ENCODE measurements at regions not wholly inside any gene's neighbourhood (a gene's known extent, or its start where the extent isn't known, plus 50 kb on each side); places are given as distances from the start of the nearest gene placed in this dataset.
A peak's percentile ranks its signal among the peaks of the same experiment; 100 is the strongest.
"Not testable (repeated sequence)": the region's sequence is repeated elsewhere in the genome, so short reads cannot be mapped to it uniquely, and the experiment has no call there.

DNA sequence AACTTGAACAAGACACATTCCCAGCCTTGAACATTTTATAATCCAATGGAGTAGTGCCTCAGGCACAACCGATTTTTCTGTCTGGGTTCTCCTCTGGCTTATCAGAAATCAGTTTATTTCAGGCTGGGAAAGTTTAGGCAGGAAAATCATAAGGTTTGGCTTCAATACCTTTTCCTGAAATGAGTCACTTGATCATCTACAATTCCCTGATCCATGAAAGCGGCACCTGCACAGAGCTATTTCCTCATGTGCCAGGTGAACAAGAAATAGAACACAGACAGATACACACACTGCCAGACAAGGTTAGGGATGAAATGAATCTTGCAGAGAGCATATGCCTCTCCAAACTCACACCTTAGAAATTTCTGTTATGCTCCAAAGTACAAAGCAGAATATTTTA lies 106.7 kb upstream of the OR9G4 start:
- no peak for DNase-seq

DNA sequence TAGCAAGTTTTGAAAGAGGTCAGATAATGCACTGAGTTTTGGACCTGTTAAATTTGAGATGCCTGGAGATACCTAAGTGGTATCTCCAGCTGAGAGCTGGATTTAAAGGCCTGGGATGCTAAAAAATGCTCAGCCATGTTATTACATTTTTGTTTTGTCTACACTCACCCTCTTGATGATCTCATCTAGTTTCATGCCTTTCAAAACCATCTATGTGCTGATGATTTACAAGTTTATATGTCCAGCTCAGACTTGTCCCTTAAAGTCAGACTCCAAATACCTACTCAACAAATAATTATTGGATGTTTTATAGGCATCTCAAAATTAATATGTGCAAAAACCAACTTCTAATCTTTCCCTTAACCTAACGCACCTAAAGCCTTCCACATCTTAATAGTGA lies 103.6 kb upstream of the OR9G4 start:
- DNase-seq, result no peak

DNA sequence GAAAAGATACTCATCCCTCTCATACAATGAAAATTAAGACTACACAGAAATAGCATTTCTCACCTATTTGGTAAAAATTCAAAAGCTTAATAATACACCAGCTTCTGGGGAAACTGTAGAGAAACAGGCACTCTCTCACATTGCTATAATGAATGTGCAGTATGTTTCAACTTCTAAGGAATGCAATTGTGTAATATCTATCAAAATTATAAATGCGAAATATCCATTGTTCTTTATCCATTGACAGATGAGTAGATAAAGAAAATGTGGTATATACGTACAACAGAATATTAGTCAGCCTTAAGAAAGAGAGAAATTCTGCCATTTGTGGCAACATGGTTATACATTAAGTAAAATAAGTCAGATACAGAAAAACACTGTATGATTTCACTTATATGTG lies 101.4 kb upstream of the OR9G4 start:
- DNase-seq, result no peak

DNA sequence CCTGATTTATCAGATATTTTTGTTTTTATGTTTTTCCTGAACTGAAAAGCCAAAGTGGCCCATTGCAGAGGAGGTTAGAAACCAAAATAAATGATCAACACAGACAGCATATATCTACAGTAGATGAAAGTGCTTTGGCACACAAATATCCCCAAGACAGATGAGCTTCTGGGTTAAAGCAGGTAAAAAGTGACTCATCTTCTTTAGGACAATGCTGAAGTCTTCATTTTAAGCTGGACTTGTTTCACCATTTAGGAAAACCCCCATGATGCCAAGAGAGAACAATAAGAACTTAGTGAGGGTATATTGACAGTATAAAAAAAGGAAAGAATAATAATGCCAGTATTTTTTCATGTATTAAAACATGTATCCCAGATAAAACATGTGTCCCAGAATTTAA lies 100.8 kb upstream of the OR9G4 start:
- DNase-seq, result no peak

DNA sequence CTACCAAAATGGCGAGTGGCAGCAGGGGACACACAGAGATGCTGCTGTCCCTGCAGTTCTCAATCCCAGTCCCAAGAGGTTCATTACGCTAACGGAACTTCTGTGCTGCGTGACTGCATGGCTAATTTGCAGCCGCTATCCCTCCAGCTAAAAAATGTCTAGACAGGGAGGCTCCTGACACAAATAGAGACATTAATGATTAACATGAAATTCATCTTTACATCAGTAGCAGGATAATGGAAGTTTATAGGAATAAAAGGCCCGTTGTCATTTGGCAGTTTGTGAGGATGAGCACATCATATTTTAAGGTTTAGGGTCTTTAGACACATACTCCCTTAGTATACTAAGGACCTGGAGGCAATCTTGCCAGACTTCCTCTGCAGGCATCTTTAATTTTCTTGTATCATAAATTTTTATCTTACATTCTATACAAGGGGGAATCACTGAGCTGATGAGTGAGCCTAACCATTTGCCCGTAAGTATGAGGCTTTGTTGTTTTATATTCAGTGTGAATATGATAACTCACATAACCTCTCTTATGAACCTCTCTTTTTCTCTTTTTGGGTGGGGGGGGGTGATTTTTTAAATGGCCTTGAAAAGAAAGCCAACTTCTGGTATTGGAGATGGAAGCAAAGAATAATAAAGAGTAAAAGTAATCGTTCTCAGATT lies 99.8 kb upstream of the OR9G4 start:
- DNase-seq, result no peak

DNA sequence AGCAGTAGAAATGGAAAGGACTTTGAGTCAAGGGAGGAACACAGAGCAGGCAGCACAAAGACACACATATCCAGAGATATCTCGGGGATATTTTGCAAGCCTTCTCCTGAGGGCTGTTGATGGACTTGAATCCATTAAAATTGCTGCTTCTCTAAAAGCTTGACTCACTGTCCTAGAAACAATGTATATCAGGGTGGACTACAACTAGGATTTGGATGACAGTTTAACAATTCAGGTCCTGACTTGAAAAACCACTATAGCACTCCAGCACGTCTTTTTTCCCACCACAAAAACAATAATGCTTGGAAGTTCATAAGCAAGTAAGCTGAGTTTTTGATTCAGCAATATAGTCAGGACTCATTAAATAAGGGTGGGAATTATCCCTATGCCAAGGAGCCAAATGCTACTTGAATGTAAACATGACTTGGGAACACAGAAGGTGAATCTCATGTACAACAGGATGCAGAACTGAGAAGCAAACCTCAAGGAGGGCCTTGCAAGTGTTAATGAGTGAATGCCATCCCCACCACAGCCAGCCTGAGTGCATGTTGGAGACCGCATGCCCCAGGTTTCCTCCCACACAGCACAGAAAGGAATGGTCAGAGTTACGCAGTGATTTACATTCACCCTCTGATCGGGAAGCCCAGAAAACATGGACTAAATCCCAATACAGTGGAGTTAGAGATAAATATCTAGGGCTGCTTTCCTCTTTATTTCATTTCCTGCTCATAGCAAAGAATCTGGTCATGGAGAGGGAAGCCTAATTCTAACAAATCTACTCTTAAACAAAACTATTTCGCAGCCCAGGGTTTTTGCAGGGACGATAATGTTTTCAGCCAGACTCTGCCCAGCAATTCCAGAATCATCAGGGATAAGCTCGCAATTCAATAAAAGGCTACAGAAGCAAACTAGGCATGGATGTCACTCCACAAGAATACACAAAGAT lies 98.4 kb upstream of the OR9G4 start:
- no peak for DNase-seq

DNA sequence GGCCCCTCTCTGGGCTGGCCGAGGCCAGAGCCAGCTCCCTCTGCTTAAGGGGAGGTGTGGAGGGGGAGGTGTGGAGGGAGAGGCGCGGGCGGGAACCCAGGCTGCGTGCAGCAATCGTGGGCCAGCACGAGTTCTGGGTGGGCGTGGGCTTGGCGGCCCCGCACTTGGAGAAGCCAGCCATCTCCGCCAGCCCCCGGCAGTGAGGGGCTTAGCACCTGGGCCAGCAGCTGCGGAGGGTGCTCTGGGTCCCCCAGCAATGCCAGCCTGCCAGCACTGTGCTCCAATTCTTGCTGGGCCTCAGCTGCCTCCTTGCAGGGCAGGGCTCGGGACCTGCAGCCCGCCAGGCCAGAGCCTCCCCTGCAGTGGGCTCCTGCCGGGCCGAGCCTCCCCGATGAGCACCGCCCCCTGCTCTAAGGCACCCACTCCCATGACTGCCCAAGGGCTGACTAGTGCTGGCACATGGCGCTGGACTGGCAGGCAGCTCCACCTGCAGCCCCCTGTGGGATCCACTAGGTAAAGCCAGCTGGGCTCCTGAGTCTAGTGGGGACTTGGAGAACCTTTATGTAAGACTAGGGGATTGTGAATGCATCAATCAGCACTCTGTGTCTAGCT lies 96.7 kb upstream of the OR9G4 start:
- DNase-seq, result no peak

DNA sequence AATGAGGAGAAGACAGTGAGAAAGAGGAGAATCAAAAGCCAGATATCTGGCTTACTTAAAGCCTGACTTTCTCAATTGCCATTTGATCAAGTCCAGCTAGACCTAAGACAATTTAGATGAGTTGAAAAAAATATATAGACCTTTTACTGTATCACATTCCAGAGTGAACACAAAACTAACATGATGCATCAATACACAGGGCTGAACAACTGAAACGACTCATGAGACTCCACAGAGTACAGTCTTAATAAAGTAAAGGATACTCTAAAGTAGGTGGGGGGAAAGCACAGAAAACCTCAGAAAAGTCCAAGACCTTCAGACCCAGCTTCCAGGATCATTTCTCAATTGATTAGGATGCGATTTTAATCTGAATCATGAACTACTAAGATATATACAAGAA lies 95.3 kb upstream of the OR9G4 start:
- DNase-seq, result no peak

DNA sequence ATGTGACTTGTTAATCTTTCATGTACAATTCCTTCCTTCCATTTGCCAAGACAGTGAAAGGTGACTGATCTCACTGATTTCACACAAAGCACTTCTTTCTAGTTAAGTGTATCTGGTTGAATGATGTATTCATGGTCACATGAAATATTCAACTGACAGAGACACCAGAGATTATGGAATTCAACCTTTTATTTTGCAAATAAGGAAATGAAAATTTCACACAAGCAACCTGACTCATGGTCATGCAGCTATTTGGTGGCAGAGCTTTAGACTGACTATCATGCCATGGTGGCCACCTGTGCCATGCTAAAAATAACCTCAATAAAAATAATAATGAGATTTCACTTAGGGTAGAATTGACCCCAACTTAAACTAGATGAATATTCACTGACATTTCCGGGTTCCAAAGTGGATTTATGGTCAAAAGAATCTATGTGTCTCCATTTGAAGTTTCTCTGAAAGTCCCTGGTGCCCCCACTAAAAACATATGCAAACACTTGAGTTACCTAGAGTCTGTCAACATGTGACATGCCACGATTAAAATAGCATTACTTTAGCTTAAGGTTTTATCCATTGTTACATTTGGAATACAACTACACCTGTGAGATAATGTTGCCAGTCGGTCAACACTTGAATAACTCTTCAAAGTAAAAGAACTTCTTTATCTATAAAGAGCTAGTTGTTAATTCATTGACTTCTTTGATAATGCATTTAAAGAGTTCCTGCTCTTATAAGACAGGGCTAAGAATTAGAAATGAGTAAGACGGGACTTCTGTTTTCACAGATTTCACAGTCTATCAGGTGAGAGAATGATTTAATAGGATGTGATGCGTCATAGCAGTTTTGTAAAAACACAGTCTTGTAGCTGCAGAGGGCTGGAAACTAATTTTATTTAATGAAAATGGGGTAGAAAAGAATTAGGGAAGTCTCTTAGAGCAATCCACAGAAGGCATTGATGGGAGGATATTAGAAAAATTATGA lies 94.6 kb upstream of the OR9G4 start:
- DNase-seq, result no peak

DNA sequence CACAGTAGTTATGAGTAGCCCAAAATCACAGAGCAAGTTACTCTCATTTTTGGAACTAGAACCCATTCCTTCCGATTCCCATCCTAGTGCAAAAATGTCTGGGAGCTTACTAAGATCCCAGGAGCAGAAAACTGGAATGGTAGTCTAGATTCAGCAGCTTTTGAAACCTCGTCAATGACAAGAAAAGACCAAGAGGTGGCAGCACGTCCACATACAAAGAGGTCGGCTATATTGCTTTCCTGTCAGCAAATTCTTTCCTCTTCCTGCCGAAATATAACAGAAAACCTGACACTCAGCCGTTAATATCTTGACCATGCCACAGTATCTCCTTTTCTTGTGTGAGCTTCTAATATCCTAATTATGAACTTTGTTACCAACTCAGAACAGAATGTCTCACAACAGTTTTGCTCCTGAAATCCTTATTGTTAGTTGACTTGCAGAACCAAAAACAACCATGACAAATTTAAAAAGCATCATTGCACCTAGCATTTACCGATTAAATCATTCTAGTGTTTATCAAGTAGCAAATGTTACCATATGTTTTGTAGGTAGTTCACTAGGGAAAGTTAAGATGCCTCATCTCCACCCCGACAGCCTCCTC lies 92.8 kb upstream of the OR9G4 start:
- DNase-seq, result peak; percentile 42

DNA sequence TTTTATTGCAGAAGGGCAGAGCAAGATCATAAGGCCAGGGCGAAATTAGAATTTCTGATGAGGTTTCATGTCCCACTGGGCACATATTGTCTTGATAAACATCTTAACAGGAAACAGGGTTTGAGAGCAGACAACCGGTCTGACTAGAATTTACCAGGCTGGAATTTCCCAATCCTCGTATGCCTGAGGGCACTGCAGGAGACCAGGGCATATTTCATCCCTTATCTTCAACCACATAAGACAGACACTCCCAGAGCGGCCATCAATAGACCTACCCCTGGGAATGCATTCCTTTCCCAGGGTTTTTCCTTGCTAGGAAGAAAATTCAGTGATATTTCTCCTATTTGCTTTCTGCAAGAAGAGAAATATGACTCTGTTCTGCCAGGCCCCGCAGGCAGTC lies 78.9 kb upstream of the OR9G4 start:
- DNase-seq, result not testable (repeated sequence)

DNA sequence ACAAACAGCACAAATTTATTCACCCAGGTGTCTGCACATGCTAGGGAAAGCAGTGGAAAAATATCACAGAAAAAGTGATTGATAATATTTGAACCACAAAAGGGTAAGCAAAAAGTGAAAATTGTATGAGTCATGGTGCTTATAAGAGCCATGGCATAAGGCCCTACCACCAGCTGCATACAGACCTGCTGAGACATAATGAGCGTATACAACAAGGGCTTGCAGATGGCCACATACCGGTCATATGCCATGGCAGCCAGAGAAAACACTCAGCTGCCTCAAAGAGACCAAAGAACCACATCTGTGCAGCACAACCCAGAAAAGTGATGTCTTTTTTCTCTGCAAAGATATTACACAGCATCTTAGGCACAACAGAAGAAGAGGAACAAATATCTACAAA lies 71.4 kb upstream of the OR9G4 start:
- DNase-seq, result no peak

DNA sequence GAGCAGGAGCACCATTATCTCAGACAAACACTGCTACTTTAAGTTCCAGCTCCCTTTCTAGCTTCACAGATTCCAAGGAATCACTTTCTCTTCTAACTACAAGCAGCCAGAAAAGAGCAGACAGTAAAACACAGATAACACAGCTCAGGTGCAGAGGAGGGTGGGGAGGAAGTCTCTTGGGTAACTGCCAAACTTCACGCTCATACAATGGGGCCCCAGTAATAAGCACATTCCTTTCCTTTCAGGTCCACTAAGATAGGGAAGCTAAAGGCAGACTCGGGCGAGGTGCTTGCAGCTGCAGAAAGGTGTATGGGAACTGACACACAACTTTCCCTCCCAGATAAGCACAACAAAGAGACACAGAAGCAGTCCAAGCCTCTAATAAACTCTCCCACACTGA lies 69.2 kb upstream of the OR9G4 start:
- no peak for DNase-seq

DNA sequence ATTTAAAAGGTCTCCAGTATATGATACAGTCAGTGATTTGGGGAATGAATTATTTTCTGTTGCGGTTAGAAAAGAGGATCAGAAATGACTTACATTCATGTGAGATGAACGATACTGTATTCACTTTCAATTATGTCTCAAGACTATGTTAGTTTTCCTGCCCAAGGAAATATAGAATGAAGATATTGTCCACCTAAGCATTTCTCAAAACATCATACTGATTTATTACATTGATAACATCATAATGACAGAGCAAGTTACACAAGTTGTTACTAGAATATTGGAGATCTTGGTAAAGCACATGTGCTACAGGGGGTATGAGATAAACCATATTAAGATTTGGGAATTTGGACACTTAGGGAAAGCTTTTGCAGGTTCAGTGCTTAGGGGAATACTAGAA lies 67.8 kb upstream of the OR9G4 start:
- DNase-seq, result no peak

DNA sequence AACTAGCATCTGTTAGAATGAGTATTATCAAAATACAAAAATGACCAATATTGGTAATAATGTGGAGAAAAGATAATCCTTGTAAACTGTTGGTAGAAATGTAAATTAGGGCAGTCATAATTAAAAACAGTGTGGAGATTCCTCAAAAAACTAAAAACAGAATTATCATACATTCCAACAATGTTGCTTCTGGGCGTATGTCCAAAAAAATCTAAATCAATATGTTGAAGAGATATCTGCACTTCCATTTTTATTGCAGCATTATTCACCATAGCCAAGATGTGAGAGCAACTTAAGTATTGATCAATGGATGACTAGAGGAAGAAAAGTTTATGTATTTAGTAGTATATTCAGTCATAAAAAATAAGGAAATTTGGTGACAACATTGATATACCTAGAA lies 59.8 kb upstream of the OR9G4 start:
- no peak for DNase-seq

DNA sequence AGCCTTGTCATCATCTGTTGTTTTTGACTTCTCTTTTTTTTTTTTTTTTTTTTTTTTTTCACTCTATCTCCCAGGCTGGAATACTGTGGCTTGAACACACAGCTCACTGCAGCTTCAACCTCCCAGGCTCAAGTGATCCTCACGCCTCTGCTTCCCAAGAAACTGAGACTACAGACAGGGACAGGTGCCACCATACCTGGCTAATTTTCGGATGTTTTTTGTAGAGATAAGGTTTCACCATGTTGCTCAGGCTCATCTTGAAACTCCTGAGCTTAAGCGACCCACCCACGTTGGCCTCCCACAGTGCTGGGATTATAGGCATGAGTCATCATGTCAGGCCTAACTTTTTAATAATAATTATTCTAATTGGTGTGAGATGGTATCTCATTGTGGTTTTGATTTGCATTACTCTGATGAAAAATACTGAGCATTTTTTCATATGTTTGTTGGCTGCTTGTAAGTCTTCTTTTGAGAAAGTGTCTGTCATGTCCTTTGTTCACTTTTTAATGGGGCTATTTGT lies 51.3 kb upstream of the OR9G4 start:
- no peak for DNase-seq

All from NCI-H2171 (cell line).